ENCODE measurements at regions not wholly inside any gene's neighbourhood (a gene's known extent, or its start where the extent isn't known, plus 50 kb on each side); places are given as distances from the start of the nearest gene placed in this dataset.

GRCh38 chr20:17819395-17820093 lies 119.8 kb downstream of the BANF2 start:
- DNase-seq (ENCODE audit: low read depth in 2 of 2, low spot score in 1 of 2) = no peak

- DNase-seq (ENCODE audit: low read depth in 2 of 2, low spot score in 1 of 2) = no peak
Observed at GRCh38 chr20:17818187-17818586, 118.4 kb downstream of the BANF2 start.

- no peak for DNase-seq (ENCODE audit: low read depth in 2 of 2, low spot score in 1 of 2)
Observed at GRCh38 chr20:17816804-17817587, 117.2 kb downstream of the BANF2 start.

- no peak for DNase-seq (ENCODE audit: low read depth in 2 of 2, low spot score in 1 of 2)
Observed at GRCh38 chr20:17811628-17811965, 111.8 kb downstream of the BANF2 start.

GRCh38 chr20:17810847-17811627 lies 111.3 kb downstream of the BANF2 start:
- DNase-seq (ENCODE audit: low read depth in 2 of 2, low spot score in 1 of 2) = no peak

GRCh38 chr20:17810062-17810631 lies 110.4 kb downstream of the BANF2 start:
- DNase-seq (ENCODE audit: low read depth in 2 of 2, low spot score in 1 of 2) = no peak

GRCh38 chr20:17809362-17810061 lies 109.7 kb downstream of the BANF2 start:
- no peak for DNase-seq (ENCODE audit: low read depth in 2 of 2, low spot score in 1 of 2)

GRCh38 chr20:17808782-17809181 lies 109.0 kb downstream of the BANF2 start:
- DNase-seq (ENCODE audit: low read depth in 2 of 2, low spot score in 1 of 2) = no peak

GRCh38 chr20:17808357-17808756 lies 108.6 kb downstream of the BANF2 start:
- DNase-seq (ENCODE audit: low read depth in 2 of 2, low spot score in 1 of 2) = no peak

GRCh38 chr20:17807651-17808050 lies 107.9 kb downstream of the BANF2 start:
- no peak for DNase-seq (ENCODE audit: low read depth in 2 of 2, low spot score in 1 of 2)

GRCh38 chr20:17806739-17807441 lies 107.1 kb downstream of the BANF2 start:
- DNase-seq (ENCODE audit: low read depth in 2 of 2, low spot score in 1 of 2) = no peak

- no peak for DNase-seq (ENCODE audit: low read depth in 2 of 2, low spot score in 1 of 2)
Observed at GRCh38 chr20:17806107-17806506, 106.3 kb downstream of the BANF2 start.

- no peak for DNase-seq (ENCODE audit: low read depth in 2 of 2, low spot score in 1 of 2)
Observed at GRCh38 chr20:17803765-17804164, 104.0 kb downstream of the BANF2 start.

GRCh38 chr20:17799575-17800227 lies 99.9 kb downstream of the BANF2 start:
- DNase-seq (ENCODE audit: low read depth in 2 of 2, low spot score in 1 of 2) = no peak

GRCh38 chr20:17798601-17799000 lies 98.8 kb downstream of the BANF2 start:
- no peak for DNase-seq (ENCODE audit: low read depth in 2 of 2, low spot score in 1 of 2)

GRCh38 chr20:17797579-17797978 lies 97.8 kb downstream of the BANF2 start:
- no peak for DNase-seq (ENCODE audit: low read depth in 2 of 2, low spot score in 1 of 2)

- DNase-seq (ENCODE audit: low read depth in 2 of 2, low spot score in 1 of 2) = no peak
Observed at GRCh38 chr20:17797161-17797560, 97.4 kb downstream of the BANF2 start.

- no peak for DNase-seq (ENCODE audit: low read depth in 2 of 2, low spot score in 1 of 2)
Observed at GRCh38 chr20:17796091-17796563, 96.4 kb downstream of the BANF2 start.

GRCh38 chr20:17795501-17796071 lies 95.8 kb downstream of the BANF2 start:
- DNase-seq (ENCODE audit: low read depth in 2 of 2, low spot score in 1 of 2) = no peak

Measured in stimulated activated CD8-positive, alpha-beta memory T cell treated with anti-CD3 and anti-CD28 coated beads, Interleukin-4, amount 100 ng/mL, for 4 hours (primary cell).